ENCODE measurements at regions not wholly inside any gene's neighbourhood (a gene's known extent, or its start where the extent isn't known, plus 50 kb on each side); places are given as distances from the start of the nearest gene placed in this dataset.

- 0 out of 2 replicates have a peak, but pooled peaks cover 3% of the 10 kb centered on the region for H3K9me3 ChIP-seq (replicated peaks)
- no peaks in the 10 kb centered on the region for H3K4me1 ChIP-seq (replicated peaks)
- H3K27ac ChIP-seq = no peak overlapping the region
- no peaks in the 10 kb centered on the region for H3K27me3 ChIP-seq (replicated peaks)
- no peak overlapping the region for H3K4me3 ChIP-seq
- H3K36me3 ChIP-seq = no peaks in the 10 kb centered on the region
- DNase-seq (ENCODE audit: low read depth in 1 of 2, low spot score in 2 of 2) = no peak
Measured at GRCh38 chr15:94777037-94777436, 545.7 kb downstream of the MCTP2 start.

DNA sequence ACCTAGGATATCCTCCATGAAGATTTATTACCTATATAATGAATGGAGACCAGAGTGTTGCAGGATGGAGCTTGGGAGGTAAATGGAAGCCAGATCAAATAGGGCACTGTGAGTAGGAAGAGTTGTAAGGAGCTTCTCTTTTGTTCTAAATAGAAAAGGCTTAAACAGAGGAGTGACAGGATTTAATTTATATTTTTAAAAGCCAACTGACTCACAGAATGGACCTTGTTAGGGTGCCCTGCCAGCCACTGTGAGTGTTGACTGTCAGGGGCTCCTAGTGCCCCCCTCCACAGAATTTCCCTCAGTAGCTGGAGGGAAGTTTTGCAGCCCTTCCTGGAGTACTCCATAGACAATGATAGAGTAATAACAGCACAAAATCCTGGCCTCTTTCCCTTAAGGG lies 547.5 kb downstream of the MCTP2 start:
- Histone ChIP-seq H3K27ac (no peak overlapping the region), H3K36me3 (no peaks in the 10 kb centered on the region), H3K9me3 (replicated peaks) (0 out of 2 replicates have a peak, but pooled peaks cover 3% of the 10 kb centered on the region), H3K4me3 (no peak overlapping the region), H3K27me3 (replicated peaks) (no peaks in the 10 kb centered on the region), H3K4me1 (replicated peaks) (no peaks in the 10 kb centered on the region)
- no peak for DNase-seq (ENCODE audit: low read depth in 1 of 2, low spot score in 2 of 2)

- no peak overlapping the region for H3K27ac ChIP-seq
- H3K36me3 ChIP-seq = no peaks in the 10 kb centered on the region
- no peak for DNase-seq (ENCODE audit: low read depth in 1 of 2, low spot score in 2 of 2)
- H3K4me1 ChIP-seq (replicated peaks) = no peaks in the 10 kb centered on the region
- no peak overlapping the region for H3K4me3 ChIP-seq
- 0 out of 2 replicates have a peak, but pooled peaks cover 3% of the 10 kb centered on the region for H3K9me3 ChIP-seq (replicated peaks)
- H3K27me3 ChIP-seq (replicated peaks) = no peaks in the 10 kb centered on the region
Measured at GRCh38 chr15:94780166-94780565, 548.8 kb downstream of the MCTP2 start.

DNA sequence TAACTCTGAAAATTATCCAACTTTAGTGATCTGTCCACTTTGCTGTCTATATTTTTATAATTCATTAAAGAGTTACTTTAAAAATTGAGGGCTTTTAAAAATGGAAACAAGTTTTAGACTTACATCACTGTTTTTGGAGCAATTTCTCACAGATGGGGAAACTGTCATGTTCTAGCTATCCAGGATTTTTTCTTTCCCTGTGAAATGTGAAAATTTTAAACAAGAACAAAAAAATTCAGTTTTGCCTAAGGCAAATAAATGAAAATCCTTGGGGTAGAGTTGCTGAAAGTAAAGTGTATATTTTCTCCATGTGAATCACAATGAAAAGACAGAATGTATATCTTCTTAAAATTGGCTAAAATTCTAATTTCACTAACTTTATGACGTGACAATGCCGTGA lies 553.7 kb downstream of the MCTP2 start:
- Histone ChIP-seq H3K27me3 (replicated peaks) (no peaks in the 10 kb centered on the region), H3K36me3 (no peaks in the 10 kb centered on the region), H3K4me3 (no peak overlapping the region), H3K9me3 (replicated peaks) (0 out of 2 replicates have a peak, but pooled peaks cover 2% of the 10 kb centered on the region), H3K27ac (no peak overlapping the region), H3K4me1 (replicated peaks) (no peaks in the 10 kb centered on the region)
- no peak for DNase-seq (ENCODE audit: low read depth in 1 of 2, low spot score in 2 of 2)

DNA sequence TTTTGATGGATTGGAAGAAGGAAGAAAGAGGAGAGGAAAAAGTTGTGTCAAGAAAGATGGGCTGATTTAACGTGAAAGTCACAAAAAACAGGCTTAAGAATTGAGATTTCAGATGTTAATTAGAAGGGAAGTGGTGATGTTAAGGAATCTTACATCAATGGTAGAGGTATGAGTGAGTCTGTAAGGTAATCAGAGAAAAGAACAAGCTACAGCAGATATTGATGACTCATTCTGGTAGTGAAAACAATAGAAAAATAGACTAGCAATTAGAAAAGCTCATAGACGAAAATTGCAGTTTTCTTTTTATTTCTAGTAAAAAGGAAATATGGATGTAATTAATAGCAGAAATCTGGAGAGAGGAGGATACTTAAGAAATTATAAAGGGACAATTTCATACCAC lies 559.6 kb downstream of the MCTP2 start:
- Histone ChIP-seq H3K4me1 (replicated peaks) (no peaks in the 10 kb centered on the region), H3K4me3 (no peak overlapping the region), H3K27ac (no peak overlapping the region), H3K9me3 (replicated peaks) (no peaks in the 10 kb centered on the region), H3K27me3 (replicated peaks) (no peaks in the 10 kb centered on the region), H3K36me3 (no peaks in the 10 kb centered on the region)
- no peak for DNase-seq (ENCODE audit: low read depth in 1 of 2, low spot score in 2 of 2)

GRCh38 chr15:94791510-94791909 lies 560.1 kb downstream of the MCTP2 start:
- Histone ChIP-seq H3K27me3 (replicated peaks) (no peaks in the 10 kb centered on the region), H3K4me3 (no peak overlapping the region), H3K36me3 (no peaks in the 10 kb centered on the region), H3K27ac (no peak overlapping the region), H3K9me3 (replicated peaks) (no peaks in the 10 kb centered on the region), H3K4me1 (replicated peaks) (no peaks in the 10 kb centered on the region)
- no peak for DNase-seq (ENCODE audit: low read depth in 1 of 2, low spot score in 2 of 2)

- no peaks in the 10 kb centered on the region for H3K36me3 ChIP-seq
- no peaks in the 10 kb centered on the region for H3K9me3 ChIP-seq (replicated peaks)
- no peaks in the 10 kb centered on the region for H3K4me1 ChIP-seq (replicated peaks)
- DNase-seq (ENCODE audit: low read depth in 1 of 2, low spot score in 2 of 2) = no peak
- no peak overlapping the region for H3K4me3 ChIP-seq
- H3K27me3 ChIP-seq (replicated peaks) = no peaks in the 10 kb centered on the region
- no peak overlapping the region for H3K27ac ChIP-seq
Measured at GRCh38 chr15:94792196-94792595, 560.8 kb downstream of the MCTP2 start.

DNA sequence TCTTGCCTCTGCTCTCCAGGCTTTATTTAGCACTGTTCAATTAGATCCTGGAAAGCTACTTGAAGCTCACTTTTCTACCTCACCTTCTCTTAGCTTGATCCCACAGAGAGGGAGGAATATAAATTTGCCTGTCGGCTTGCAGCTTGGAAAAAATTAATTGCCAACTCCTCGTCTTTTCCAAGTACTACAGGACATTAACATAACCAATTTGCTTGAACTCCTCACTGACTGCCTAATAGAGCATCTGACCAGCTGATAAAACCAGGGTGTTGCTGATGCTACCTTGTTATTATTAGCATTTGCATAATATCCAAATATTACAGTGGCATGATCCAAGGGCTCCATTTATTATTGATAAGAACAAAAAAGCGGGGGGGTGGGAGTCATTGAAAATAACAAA lies 561.8 kb downstream of the MCTP2 start:
- Histone ChIP-seq H3K9me3 (replicated peaks) (no peaks in the 10 kb centered on the region), H3K4me3 (no peak overlapping the region), H3K27ac (no peak overlapping the region), H3K36me3 (no peaks in the 10 kb centered on the region), H3K4me1 (replicated peaks) (no peaks in the 10 kb centered on the region), H3K27me3 (replicated peaks) (no peaks in the 10 kb centered on the region)
- no peak for DNase-seq (ENCODE audit: low read depth in 1 of 2, low spot score in 2 of 2)

DNA sequence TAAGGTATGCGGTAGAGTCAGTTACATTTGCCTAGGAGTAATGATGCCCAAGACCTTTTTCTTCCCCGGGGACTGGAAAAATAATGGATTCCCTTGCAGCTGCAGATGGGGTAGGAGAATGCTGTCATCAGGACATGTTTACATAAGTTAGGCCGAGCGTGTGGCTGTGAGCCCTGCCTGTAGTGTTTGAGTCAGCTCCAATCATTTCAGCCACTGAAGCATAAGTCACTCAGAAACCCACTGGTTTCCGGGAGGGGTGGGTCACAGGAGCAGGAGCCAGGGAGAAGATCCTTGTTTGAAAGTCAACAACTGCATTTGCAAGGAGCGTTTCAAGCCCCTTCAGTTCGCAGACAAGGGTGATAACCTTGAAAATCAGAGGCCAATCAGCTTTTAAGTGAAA lies 562.3 kb downstream of the MCTP2 start:
- Histone ChIP-seq H3K4me3 (no peak overlapping the region), H3K27me3 (replicated peaks) (no peaks in the 10 kb centered on the region), H3K27ac (no peak overlapping the region), H3K4me1 (replicated peaks) (no peaks in the 10 kb centered on the region), H3K36me3 (no peaks in the 10 kb centered on the region), H3K9me3 (replicated peaks) (no peaks in the 10 kb centered on the region)
- no peak for DNase-seq (ENCODE audit: low read depth in 1 of 2, low spot score in 2 of 2)

GRCh38 chr15:94804613-94805012 lies 573.3 kb downstream of the MCTP2 start:
- DNase-seq (ENCODE audit: low read depth in 1 of 2, low spot score in 2 of 2) = no peak
- Histone ChIP-seq H3K27ac (no peak overlapping the region), H3K27me3 (replicated peaks) (no peaks in the 10 kb centered on the region), H3K4me1 (replicated peaks) (no peaks in the 10 kb centered on the region), H3K4me3 (no peak overlapping the region), H3K36me3 (no peaks in the 10 kb centered on the region), H3K9me3 (replicated peaks) (no peaks in the 10 kb centered on the region)

DNA sequence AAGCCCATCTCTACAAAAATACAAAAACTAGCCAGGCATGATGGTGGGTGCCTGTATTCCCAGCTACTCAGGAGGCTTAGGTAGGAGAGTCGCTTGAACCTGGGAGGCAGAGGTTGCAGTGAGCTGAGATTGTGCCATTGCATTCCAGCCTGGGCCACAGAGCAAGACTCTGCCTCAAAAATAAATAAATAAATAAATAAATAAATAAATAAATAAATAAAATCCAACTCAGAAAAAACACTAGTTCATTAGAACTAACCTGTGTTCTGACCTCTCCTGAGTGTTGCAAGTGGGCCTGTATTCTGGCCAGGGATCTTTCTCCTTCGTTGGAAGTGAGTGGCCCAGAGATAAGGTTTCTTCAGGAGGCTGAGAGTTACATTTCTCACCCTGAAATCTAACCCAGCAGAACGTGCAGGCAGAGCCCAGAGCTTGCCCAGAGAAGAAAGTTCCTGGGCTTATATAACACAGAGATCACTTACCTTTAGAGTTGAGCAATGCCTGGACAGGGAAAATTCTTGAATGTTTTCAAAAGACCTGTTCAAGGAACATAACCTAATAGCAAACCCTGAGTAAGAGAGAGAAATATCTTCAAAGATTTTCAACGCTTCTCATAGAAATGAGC lies 583.9 kb downstream of the MCTP2 start:
- H3K9me3 ChIP-seq (replicated peaks) = peaks cover 2% of the 10 kb centered on the region; the same call in 1 of the 2 replicates
- no peak overlapping the region for H3K4me3 ChIP-seq
- H3K27me3 ChIP-seq (replicated peaks) = no peaks in the 10 kb centered on the region
- no peaks in the 10 kb centered on the region for H3K36me3 ChIP-seq
- no peaks in the 10 kb centered on the region for H3K4me1 ChIP-seq (replicated peaks)
- H3K27ac ChIP-seq = no peak overlapping the region
- no peak for DNase-seq (ENCODE audit: low read depth in 1 of 2, low spot score in 2 of 2)

DNA sequence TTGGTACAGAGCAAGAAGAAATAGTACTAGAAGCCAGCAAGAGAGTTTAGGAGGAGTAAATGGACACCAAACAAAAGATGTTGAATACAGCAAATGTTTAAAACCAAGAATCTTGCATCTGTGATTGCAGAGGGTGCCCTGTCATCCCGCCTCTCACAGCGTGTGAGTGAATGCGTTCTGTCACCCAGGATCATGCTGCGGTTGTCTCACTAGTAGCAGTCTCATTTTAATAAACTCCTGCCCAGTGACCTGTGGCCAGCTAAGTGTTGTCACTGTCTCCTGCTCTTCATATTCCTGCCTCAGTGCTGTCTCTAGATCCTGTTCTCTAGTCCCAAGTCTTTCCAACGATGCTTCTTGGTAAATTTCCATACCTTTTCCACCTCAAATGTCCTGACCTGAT lies 584.6 kb downstream of the MCTP2 start:
- Histone ChIP-seq H3K27me3 (replicated peaks) (no peaks in the 10 kb centered on the region), H3K27ac (no peak overlapping the region), H3K4me3 (no peak overlapping the region), H3K4me1 (replicated peaks) (no peaks in the 10 kb centered on the region), H3K9me3 (replicated peaks) (peaks cover 2% of the 10 kb centered on the region; the same call in 1 of the 2 replicates), H3K36me3 (no peaks in the 10 kb centered on the region)
- DNase-seq (ENCODE audit: low read depth in 1 of 2, low spot score in 2 of 2) = no peak

- no peak for DNase-seq (ENCODE audit: low read depth in 1 of 2, low spot score in 2 of 2)
- Histone ChIP-seq H3K27ac (no peak overlapping the region), H3K9me3 (replicated peaks) (peaks cover 2% of the 10 kb centered on the region; the same call in 1 of the 2 replicates), H3K4me1 (replicated peaks) (no peaks in the 10 kb centered on the region), H3K36me3 (no peaks in the 10 kb centered on the region), H3K27me3 (replicated peaks) (no peaks in the 10 kb centered on the region), H3K4me3 (no peak overlapping the region)
Measured at GRCh38 chr15:94829887-94830884, 598.8 kb downstream of the MCTP2 start.

GRCh38 chr15:94834000-94834399 lies 602.6 kb downstream of the MCTP2 start:
- DNase-seq (ENCODE audit: low read depth in 1 of 2, low spot score in 2 of 2) = no peak
- no peak overlapping the region for H3K27ac ChIP-seq
- H3K27me3 ChIP-seq (replicated peaks) = no peaks in the 10 kb centered on the region
- H3K4me1 ChIP-seq (replicated peaks) = no peaks in the 10 kb centered on the region
- H3K4me3 ChIP-seq = no peak overlapping the region
- H3K36me3 ChIP-seq = no peaks in the 10 kb centered on the region
- peaks cover 2% of the 10 kb centered on the region; the same call in 1 of the 2 replicates for H3K9me3 ChIP-seq (replicated peaks)
